GM12864 (cell line): ENCODE measurements at regions not wholly inside any gene's neighbourhood (a gene's known extent, or its start where the extent isn't known, plus 50 kb on each side); places are given as distances from the start of the nearest gene placed in this dataset.

Experiments used
- DNase-seq: peaks from one replicate; pipeline ENCODE4 v3.0.0-alpha.2; 2011; ENCODE audit warnings: low read depth
- H3K4me3 ChIP-seq: 2 replicates; pipeline ENCODE4 v1.5.1; 2011; ENCODE audit warnings: mild to moderate bottlenecking, low read depth, low read length, control low read depth
- CTCF ChIP-seq: IDR thresholded peaks from 2 replicates; pipeline ENCODE4 v1.5.1; 2011; ENCODE audit warnings: low read depth, mild to moderate bottlenecking, moderate library complexity, low read length, control low read depth, inconsistent platforms; ENCODE audit errors: missing control alignments

- H3K4me3 ChIP-seq = no peak overlapping the region
- DNase-seq = no peak
- TF ChIP-seq CTCF = no peak
These were observed 303.8 kb upstream of the MKI67 start for GRCh38 chr10:128429835-128430513.

- DNase-seq = no peak
- no peak overlapping the region for H3K4me3 ChIP-seq
- TF ChIP-seq CTCF = no peak
These were observed 304.9 kb upstream of the MKI67 start for GRCh38 chr10:128431083-128431482.

- H3K4me3 ChIP-seq = no peak overlapping the region
- no peak for TF ChIP-seq CTCF
- DNase-seq = no peak
These were observed 305.3 kb upstream of the MKI67 start for GRCh38 chr10:128431506-128431905.

- no peak for DNase-seq
- H3K4me3 ChIP-seq = no peak overlapping the region
- TF ChIP-seq CTCF = no peak
These were observed 305.8 kb upstream of the MKI67 start for GRCh38 chr10:128432011-128432410.

- no peak overlapping the region for H3K4me3 ChIP-seq
- DNase-seq = no peak
- no peak for TF ChIP-seq CTCF
These were observed 306.2 kb upstream of the MKI67 start for GRCh38 chr10:128432423-128432822.

GRCh38 chr10:128435811-128436210 is 309.6 kb upstream of the MKI67 start:
- TF ChIP-seq CTCF = no peak
- H3K4me3 ChIP-seq = no peak overlapping the region

GRCh38 chr10:128437786-128438345 is 311.6 kb upstream of the MKI67 start:
- no peak for TF ChIP-seq CTCF
- no peak overlapping the region for H3K4me3 ChIP-seq
- no peak for DNase-seq

More at GRCh38 chr10:128435811-128436210, 309.6 kb upstream of the MKI67 start:
- DNase-seq = no peak
